HL-60 (cell line): ENCODE measurements at regions not wholly inside any gene's neighbourhood (a gene's known extent, or its start where the extent isn't known, plus 50 kb on each side); places are given as distances from the start of the nearest gene placed in this dataset.
A peak's percentile ranks its signal among the peaks of the same experiment; 100 is the strongest.

Experiments
- DNase-seq, 2 experiments: peaks; one replicate each; pipeline ENCODE4 v3.0.0-alpha.2; 2010 to 2020; ENCODE audit warnings: low read depth in 1 of 2, low spot score in 1 of 2
- H3K27ac ChIP-seq: fragments of 250-450 bp; sonication (Bioruptor Pico); replicated peaks from 2 replicates; pipeline ENCODE4 v1.5.1; 2020; ENCODE audit warnings: mild to moderate bottlenecking, moderate library complexity
- H3K27me3 ChIP-seq: fragments of 250-450 bp; sonication (Bioruptor Pico); 2 replicates; pipeline ENCODE4 v1.5.1; 2021; ENCODE audit warnings: mild to moderate bottlenecking, moderate library complexity; ENCODE audit not compliant: insufficient read depth, poor library complexity, severe bottlenecking
- H3K4me3 ChIP-seq: replicated peaks from 2 replicates; pipeline ENCODE4 v1.5.1; 2011; ENCODE audit warnings: mild to moderate bottlenecking, control low read depth, low read length; ENCODE audit not compliant: insufficient read depth
- CTCF ChIP-seq: IDR thresholded peaks from one replicate; pipeline ENCODE4 v1.5.1; 2011; ENCODE audit warnings: low read length, control low read depth, inconsistent platforms; ENCODE audit not compliant: insufficient read depth
- GABPA ChIP-seq: IDR thresholded peaks from 2 replicates; pipeline ENCODE4 v1.6.1; 2012; ENCODE audit warnings: low read depth
- POLR2AphosphoS5 ChIP-seq: IDR thresholded peaks from 2 replicates; pipeline ENCODE4 v1.6.1; 2012; ENCODE audit warnings: low read depth
- REST ChIP-seq: IDR thresholded peaks from 2 replicates; pipeline ENCODE4 v1.6.1; 2012; ENCODE audit warnings: low read depth; ENCODE audit not compliant: insufficient replicate concordance
- SPI1 ChIP-seq: IDR thresholded peaks from 2 replicates; pipeline ENCODE4 v1.6.1; 2012; ENCODE audit warnings: low read depth, mild to moderate bottlenecking, borderline replicate concordance

GRCh38 chr22:27111796-27112672 lies 454.6 kb downstream of the MIAT start:
- DNase-seq, result no peak
- Histone ChIP-seq H3K27ac (no peak overlapping the region), H3K4me3 (no peak overlapping the region), H3K27me3 (no peaks in the 10 kb centered on the region)
- TF ChIP-seq POLR2AphosphoS5 (no peak), CTCF (no peak), GABPA (no peak), SPI1 (no peak), REST (no peak)

GRCh38 chr22:27113211-27113635 lies 455.8 kb downstream of the MIAT start:
- H3K27ac ChIP-seq, result no peak overlapping the region
- DNase-seq, result peak; percentile 53 to 88
- no peaks in the 10 kb centered on the region for H3K27me3 ChIP-seq
- H3K4me3 ChIP-seq, result no peak overlapping the region
- TF ChIP-seq SPI1 (no peak), POLR2AphosphoS5 (no peak), REST (no peak), GABPA (no peak)

- no peak overlapping the region for H3K4me3 ChIP-seq
- TF ChIP-seq POLR2AphosphoS5 (no peak), CTCF (no peak), SPI1 (no peak), REST (no peak), GABPA (no peak)
- no peaks in the 10 kb centered on the region for H3K27me3 ChIP-seq
- no peak for DNase-seq
- H3K27ac ChIP-seq, result no peak overlapping the region
Measured at GRCh38 chr22:27113641-27114040, 456.3 kb downstream of the MIAT start.
